WTC11 (cell line): ENCODE measurements at regions not wholly inside any gene's neighbourhood (a gene's known extent, or its start where the extent isn't known, plus 50 kb on each side); places are given as distances from the start of the nearest gene placed in this dataset.

Experiments
- ATAC-seq: fragments of 200-7000 bp; cut with Tn5 transposase; 2 replicates; pipeline ENCODE4 v1.10.0; 2021; ENCODE audit warnings: mild to moderate bottlenecking, moderate library complexity
- CTCF ChIA-PET: fragments of 300-600 bp; sonication (Branson Sonifier 250); formaldehyde crosslinking; loops from one replicate; lab custom pipeline; 2021; ENCODE audit warnings: antibody characterized with exemption; lab: Charles Lee
- POLR2A ChIA-PET: fragments of 350-600 bp; sonication (Branson Sonifier 250); formaldehyde crosslinking; loops from one replicate; lab custom pipeline; 2021; ENCODE audit warnings: antibody characterized with exemption; lab: Charles Lee
- DNase-seq: peaks from one replicate; pipeline ENCODE4 v3.0.0; 2021; ENCODE audit warnings: low spot score
- H3K27ac Mint-ChIP-seq: 2 replicates; pipeline ENCODE4 v1.8.0; 2021; ENCODE audit warnings: mixed read lengths
- H3K27me3 Mint-ChIP-seq: 2 replicates; pipeline ENCODE4 v1.8.0; 2021; ENCODE audit warnings: low read depth, mild to moderate bottlenecking, moderate library complexity, mixed read lengths
- H3K36me3 Mint-ChIP-seq: 2 replicates; pipeline ENCODE4 v1.8.0; 2021; ENCODE audit warnings: mixed read lengths
- H3K4me1 Mint-ChIP-seq: 2 replicates; pipeline ENCODE4 v1.8.0; 2022; ENCODE audit warnings: mixed read lengths
- H3K4me3 Mint-ChIP-seq: 2 replicates; pipeline ENCODE4 v1.8.0; 2021; ENCODE audit warnings: mild to moderate bottlenecking, moderate library complexity, mixed read lengths
- H3K9me3 Mint-ChIP-seq: 2 replicates; pipeline ENCODE4 v1.8.0; 2021; ENCODE audit warnings: mixed read lengths
- CBFB ChIP-seq: sonication (generic); formaldehyde crosslinking; IDR thresholded peaks from 2 replicates; pipeline ENCODE4 v1.8.1; 2022; ENCODE audit warnings: mild to moderate bottlenecking, low read depth, missing genetic modification reagents
- CREB1 ChIP-seq: sonication (generic); formaldehyde crosslinking; IDR thresholded peaks from 2 replicates; pipeline ENCODE4 v1.8.0; 2023; ENCODE audit warnings: mild to moderate bottlenecking, missing genetic modification reagents
- EMX1 ChIP-seq: fragments of 250-450 bp; sonication (Bioruptor Pico); IDR thresholded peaks from 2 replicates; pipeline ENCODE4 v1.8.0; 2021; ENCODE audit warnings: mild to moderate bottlenecking
- IRF2 ChIP-seq: sonication (generic); formaldehyde crosslinking; IDR thresholded peaks from 2 replicates; pipeline ENCODE4 v1.8.0; 2022; ENCODE audit warnings: low read depth, missing genetic modification reagents, borderline replicate concordance
- KAT7 ChIP-seq: sonication (generic); formaldehyde crosslinking; IDR thresholded peaks from 2 replicates; pipeline ENCODE4 v1.8.1; 2023; ENCODE audit warnings: missing genetic modification reagents, mild to moderate bottlenecking, borderline replicate concordance
- MYBL2 ChIP-seq: sonication (generic); formaldehyde crosslinking; IDR thresholded peaks from 2 replicates; pipeline ENCODE4 v1.8.1; 2023; ENCODE audit warnings: mild to moderate bottlenecking, moderate library complexity, missing genetic modification reagents
- NR1H2 ChIP-seq: sonication (generic); formaldehyde crosslinking; IDR thresholded peaks from 2 replicates; pipeline ENCODE4 v1.9.0; 2021; ENCODE audit warnings: mild to moderate bottlenecking, moderate library complexity, missing genetic modification reagents
- OVOL2 ChIP-seq: fragments of 250-450 bp; sonication (Bioruptor Pico); IDR thresholded peaks from 2 replicates; pipeline ENCODE4 v1.9.0; 2021; ENCODE audit warnings: mild to moderate bottlenecking, borderline replicate concordance
- PRRX2 ChIP-seq: fragments of 250-450 bp; sonication (Bioruptor Pico); IDR thresholded peaks from 2 replicates; pipeline ENCODE4 v1.8.0; 2021; ENCODE audit warnings: mild to moderate bottlenecking
- SMAD3 ChIP-seq: sonication (generic); formaldehyde crosslinking; IDR thresholded peaks from 2 replicates; pipeline ENCODE4 v1.8.0; 2022; ENCODE audit warnings: missing genetic modification reagents, mild to moderate bottlenecking, borderline replicate concordance
- STAT6 ChIP-seq: sonication (generic); formaldehyde crosslinking; conservative IDR thresholded peaks from 2 replicates; pipeline ENCODE4 v1.8.1; 2023; ENCODE audit warnings: mild to moderate bottlenecking, low read depth, missing genetic modification reagents, moderate library complexity
- ZNF138 ChIP-seq: sonication (generic); formaldehyde crosslinking; conservative IDR thresholded peaks from 2 replicates; pipeline ENCODE4 v1.8.1; 2022; ENCODE audit warnings: mild to moderate bottlenecking, moderate library complexity, missing genetic modification reagents
- TF ChIP-seq, protein P1 (sequence below): sonication (generic); formaldehyde crosslinking; IDR thresholded peaks from 2 replicates; pipeline ENCODE4 v1.8.0; 2022; ENCODE audit warnings: mild to moderate bottlenecking, missing genetic modification reagents
- TF ChIP-seq, protein P2 (sequence below): fragments of 250-450 bp; sonication (Bioruptor Pico); IDR thresholded peaks from 2 replicates; pipeline ENCODE4 v1.9.0; 2021; ENCODE audit warnings: moderate library complexity, mild to moderate bottlenecking, inconsistent platforms, borderline replicate concordance
- TF ChIP-seq, protein P3 (sequence below): sonication (generic); formaldehyde crosslinking; IDR thresholded peaks from 2 replicates; pipeline ENCODE4 v1.8.0; 2022; ENCODE audit warnings: mild to moderate bottlenecking, missing genetic modification reagents
- TF ChIP-seq, protein P4 (sequence below): sonication (generic); formaldehyde crosslinking; IDR thresholded peaks from 2 replicates; pipeline ENCODE4 v1.8.0; 2022; ENCODE audit warnings: missing genetic modification reagents
- TF ChIP-seq, protein P5 (sequence below): sonication (generic); formaldehyde crosslinking; IDR thresholded peaks from 2 replicates; pipeline ENCODE4 v1.8.0; 2023; ENCODE audit warnings: missing genetic modification reagents, mild to moderate bottlenecking, borderline replicate concordance

DNA sequence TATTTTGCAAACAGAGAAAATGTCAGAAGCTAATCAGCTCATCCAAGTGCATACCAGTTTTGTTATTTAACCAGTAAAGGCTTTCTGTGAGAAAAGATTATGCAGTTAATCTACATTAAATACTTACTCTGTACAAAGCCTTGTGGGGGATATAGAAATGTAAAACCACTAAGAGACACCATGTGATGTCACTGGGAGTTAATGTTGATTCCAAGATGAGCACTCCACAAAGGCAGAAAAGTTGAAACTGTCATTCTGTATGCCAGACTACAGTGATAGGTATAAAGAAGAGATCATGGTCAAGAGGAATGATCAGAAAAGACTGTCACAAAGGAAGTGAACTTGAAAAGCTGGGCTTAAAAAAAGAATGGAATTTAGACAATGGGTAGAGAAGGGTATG, 100.3 kb upstream of the SGIP1 start (continued):
- no peak for TF ChIP-seq CBFB (CRISPR knock-in tag)
- no peak for TF ChIP-seq STAT6 (CRISPR knock-in tag)
- TF ChIP-seq, protein P1, sequence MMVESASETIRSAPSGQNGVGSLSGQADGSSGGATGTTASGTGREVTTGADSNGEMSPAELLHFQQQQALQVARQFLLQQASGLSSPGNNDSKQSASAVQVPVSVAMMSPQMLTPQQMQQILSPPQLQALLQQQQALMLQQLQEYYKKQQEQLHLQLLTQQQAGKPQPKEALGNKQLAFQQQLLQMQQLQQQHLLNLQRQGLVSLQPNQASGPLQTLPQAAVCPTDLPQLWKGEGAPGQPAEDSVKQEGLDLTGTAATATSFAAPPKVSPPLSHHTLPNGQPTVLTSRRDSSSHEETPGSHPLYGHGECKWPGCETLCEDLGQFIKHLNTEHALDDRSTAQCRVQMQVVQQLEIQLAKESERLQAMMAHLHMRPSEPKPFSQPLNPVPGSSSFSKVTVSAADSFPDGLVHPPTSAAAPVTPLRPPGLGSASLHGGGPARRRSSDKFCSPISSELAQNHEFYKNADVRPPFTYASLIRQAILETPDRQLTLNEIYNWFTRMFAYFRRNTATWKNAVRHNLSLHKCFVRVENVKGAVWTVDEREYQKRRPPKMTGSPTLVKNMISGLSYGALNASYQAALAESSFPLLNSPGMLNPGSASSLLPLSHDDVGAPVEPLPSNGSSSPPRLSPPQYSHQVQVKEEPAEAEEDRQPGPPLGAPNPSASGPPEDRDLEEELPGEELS (CRISPR knock-in tag) = no peak
- no peak for TF ChIP-seq SMAD3 (CRISPR knock-in tag)

DNA sequence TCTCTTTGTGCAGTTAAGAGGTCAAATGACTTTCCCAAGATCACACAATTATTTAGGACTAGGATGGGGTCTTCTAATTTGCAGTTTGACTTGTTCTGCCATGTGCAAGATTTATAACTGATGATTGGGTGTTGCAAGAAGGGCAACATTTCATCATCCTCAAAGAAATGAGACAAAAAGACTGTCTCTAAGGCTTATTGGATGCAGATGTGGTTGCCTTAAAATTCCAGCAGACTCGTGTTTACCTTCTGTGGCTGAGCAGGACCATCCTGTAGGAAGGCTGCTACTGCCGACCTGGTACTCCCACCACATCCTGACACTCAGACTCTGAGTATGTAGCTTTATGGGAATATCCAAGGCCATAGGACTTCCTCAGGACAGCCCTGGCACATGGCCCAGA, 99.9 kb upstream of the SGIP1 start:
- ChIA-PET CTCF (interaction anchor here (3.1 kb wide), 1 partner anchor 11 kb away, joined by 23 read pairs; no protein-coding TSS in a partner anchor), POLR2A (no interaction called here)

More for the DNA sequence above, 99.9 kb upstream of the SGIP1 start:
- ATAC-seq (no peak), DNase-seq (no peak)
- Mint-ChIP-seq H3K36me3 (peaks cover 24% of the 10 kb centered on the region), H3K4me3 (no peak overlapping the region), H3K4me1 (peaks cover 27% of the 10 kb centered on the region), H3K9me3 (peaks cover 26% of the 10 kb centered on the region), H3K27me3 (peaks cover 3% of the 10 kb centered on the region; the same call in 1 of the 2 replicates), H3K27ac (no peak overlapping the region)
- TF ChIP-seq CREB1 = no peak
- TF ChIP-seq, protein P2, sequence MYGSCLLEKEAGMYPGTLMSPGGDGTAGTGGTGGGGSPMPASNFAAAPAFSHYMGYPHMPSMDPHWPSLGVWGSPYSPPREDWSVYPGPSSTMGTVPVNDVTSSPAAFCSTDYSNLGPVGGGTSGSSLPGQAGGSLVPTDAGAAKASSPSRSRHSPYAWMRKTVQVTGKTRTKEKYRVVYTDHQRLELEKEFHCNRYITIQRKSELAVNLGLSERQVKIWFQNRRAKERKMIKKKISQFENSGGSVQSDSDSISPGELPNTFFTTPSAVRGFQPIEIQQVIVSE (CRISPR knock-in tag) = no peak
- TF ChIP-seq, protein P3, sequence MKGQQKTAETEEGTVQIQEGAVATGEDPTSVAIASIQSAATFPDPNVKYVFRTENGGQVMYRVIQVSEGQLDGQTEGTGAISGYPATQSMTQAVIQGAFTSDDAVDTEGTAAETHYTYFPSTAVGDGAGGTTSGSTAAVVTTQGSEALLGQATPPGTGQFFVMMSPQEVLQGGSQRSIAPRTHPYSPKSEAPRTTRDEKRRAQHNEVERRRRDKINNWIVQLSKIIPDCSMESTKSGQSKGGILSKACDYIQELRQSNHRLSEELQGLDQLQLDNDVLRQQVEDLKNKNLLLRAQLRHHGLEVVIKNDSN (CRISPR knock-in tag) = no peak
- TF ChIP-seq, protein P4, sequence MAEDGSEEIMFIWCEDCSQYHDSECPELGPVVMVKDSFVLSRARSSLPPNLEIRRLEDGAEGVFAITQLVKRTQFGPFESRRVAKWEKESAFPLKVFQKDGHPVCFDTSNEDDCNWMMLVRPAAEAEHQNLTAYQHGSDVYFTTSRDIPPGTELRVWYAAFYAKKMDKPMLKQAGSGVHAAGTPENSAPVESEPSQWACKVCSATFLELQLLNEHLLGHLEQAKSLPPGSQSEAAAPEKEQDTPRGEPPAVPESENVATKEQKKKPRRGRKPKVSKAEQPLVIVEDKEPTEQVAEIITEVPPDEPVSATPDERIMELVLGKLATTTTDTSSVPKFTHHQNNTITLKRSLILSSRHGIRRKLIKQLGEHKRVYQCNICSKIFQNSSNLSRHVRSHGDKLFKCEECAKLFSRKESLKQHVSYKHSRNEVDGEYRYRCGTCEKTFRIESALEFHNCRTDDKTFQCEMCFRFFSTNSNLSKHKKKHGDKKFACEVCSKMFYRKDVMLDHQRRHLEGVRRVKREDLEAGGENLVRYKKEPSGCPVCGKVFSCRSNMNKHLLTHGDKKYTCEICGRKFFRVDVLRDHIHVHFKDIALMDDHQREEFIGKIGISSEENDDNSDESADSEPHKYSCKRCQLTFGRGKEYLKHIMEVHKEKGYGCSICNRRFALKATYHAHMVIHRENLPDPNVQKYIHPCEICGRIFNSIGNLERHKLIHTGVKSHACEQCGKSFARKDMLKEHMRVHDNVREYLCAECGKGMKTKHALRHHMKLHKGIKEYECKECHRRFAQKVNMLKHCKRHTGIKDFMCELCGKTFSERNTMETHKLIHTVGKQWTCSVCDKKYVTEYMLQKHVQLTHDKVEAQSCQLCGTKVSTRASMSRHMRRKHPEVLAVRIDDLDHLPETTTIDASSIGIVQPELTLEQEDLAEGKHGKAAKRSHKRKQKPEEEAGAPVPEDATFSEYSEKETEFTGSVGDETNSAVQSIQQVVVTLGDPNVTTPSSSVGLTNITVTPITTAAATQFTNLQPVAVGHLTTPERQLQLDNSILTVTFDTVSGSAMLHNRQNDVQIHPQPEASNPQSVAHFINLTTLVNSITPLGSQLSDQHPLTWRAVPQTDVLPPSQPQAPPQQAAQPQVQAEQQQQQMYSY = no peak
- TF ChIP-seq ZNF138 = no peak
- TF ChIP-seq, protein P5, sequence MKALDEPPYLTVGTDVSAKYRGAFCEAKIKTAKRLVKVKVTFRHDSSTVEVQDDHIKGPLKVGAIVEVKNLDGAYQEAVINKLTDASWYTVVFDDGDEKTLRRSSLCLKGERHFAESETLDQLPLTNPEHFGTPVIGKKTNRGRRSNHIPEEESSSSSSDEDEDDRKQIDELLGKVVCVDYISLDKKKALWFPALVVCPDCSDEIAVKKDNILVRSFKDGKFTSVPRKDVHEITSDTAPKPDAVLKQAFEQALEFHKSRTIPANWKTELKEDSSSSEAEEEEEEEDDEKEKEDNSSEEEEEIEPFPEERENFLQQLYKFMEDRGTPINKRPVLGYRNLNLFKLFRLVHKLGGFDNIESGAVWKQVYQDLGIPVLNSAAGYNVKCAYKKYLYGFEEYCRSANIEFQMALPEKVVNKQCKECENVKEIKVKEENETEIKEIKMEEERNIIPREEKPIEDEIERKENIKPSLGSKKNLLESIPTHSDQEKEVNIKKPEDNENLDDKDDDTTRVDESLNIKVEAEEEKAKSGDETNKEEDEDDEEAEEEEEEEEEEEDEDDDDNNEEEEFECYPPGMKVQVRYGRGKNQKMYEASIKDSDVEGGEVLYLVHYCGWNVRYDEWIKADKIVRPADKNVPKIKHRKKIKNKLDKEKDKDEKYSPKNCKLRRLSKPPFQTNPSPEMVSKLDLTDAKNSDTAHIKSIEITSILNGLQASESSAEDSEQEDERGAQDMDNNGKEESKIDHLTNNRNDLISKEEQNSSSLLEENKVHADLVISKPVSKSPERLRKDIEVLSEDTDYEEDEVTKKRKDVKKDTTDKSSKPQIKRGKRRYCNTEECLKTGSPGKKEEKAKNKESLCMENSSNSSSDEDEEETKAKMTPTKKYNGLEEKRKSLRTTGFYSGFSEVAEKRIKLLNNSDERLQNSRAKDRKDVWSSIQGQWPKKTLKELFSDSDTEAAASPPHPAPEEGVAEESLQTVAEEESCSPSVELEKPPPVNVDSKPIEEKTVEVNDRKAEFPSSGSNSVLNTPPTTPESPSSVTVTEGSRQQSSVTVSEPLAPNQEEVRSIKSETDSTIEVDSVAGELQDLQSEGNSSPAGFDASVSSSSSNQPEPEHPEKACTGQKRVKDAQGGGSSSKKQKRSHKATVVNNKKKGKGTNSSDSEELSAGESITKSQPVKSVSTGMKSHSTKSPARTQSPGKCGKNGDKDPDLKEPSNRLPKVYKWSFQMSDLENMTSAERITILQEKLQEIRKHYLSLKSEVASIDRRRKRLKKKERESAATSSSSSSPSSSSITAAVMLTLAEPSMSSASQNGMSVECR (CRISPR knock-in tag) = no peak
- TF ChIP-seq MYBL2 (CRISPR knock-in tag) = no peak
- TF ChIP-seq EMX1 (CRISPR knock-in tag) = no peak
- no peak for TF ChIP-seq OVOL2 (CRISPR knock-in tag)
- no peak for TF ChIP-seq NR1H2 (CRISPR knock-in tag)
- no peak for TF ChIP-seq KAT7 (CRISPR knock-in tag)
- TF ChIP-seq PRRX2 (CRISPR knock-in tag) = no peak
- no peak for TF ChIP-seq IRF2
